ENCODE measurements at regions not wholly inside any gene's neighbourhood (a gene's known extent, or its start where the extent isn't known, plus 50 kb on each side); places are given as distances from the start of the nearest gene placed in this dataset.
"Not testable (repeated sequence)": the region's sequence is repeated elsewhere in the genome, so short reads cannot be mapped to it uniquely, and the experiment has no call there.

DNA sequence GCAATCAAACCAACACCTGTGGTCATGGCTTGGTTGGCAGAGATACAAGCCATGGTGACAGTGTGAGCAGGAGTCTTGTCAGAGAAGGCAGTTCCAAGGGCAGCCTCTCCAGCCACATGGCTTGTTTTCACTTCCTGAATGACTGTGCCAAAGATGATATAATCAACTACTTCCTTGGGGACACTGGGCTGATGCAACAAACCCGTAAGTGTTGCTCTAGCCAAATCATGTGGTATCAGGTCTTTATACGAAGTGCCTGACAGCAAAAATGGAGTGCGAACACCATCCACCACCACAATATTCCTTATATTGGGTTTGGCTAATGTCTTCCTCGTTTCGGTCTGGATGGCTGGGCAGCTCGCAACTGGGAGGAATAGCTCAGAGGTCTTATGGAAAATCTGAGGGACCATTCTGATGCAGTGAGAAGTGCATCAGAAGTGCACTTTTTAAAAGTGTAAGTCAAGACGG is 922.0 kb downstream of the NLGN4X start:
- Histone ChIP-seq H3K4me2 (ENCODE audit: low read length) (no peak overlapping the region), H3K27ac (no peak overlapping the region), H2AFZ (no peak overlapping the region), H3K9me3 (ENCODE audit: control insufficient read depth, low read length) (no peaks in the 10 kb centered on the region), H3K79me2 (no peaks in the 10 kb centered on the region), H3K9ac (no peak overlapping the region), H3K4me3 (ENCODE audit: low read depth, low read length) (no peak overlapping the region), H3K36me3 (ENCODE audit: control insufficient read depth, insufficient read depth, low read length) (no peaks in the 10 kb centered on the region), H3K4me1 (no peaks in the 10 kb centered on the region), H3K27me3 (ENCODE audit: control insufficient read depth, insufficient read depth, low read length) (no peaks in the 10 kb centered on the region)
- no peak for TF ChIP-seq CTCF (IDR thresholded peaks at IDR 0.05)

DNA sequence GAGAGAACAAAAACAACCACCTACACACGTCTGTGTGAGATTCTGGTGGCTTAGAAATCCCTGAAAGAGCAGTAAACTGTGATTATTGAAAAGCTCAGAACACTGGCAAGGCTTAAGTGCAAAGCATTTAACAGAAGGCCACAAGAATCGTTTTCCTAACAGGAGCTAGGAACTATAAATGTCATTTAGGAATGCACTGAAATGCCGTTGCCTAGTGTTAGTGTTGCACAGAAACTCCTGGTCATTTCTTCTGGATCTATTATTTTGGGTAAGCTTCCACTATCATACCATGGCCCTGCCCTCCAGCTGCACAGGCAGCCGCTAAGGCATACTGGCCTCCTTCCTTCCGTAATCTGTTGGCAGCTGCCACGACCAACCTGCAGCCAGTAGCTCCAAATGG is 923.2 kb downstream of the NLGN4X start:
- H3K79me2 ChIP-seq: no peaks in the 10 kb centered on the region
- no peak overlapping the region for H3K27ac ChIP-seq
- no peak overlapping the region for H3K9ac ChIP-seq
- H3K4me2 ChIP-seq (ENCODE audit: low read length): no peak overlapping the region
- TF ChIP-seq CTCF (IDR thresholded peaks at IDR 0.05): no peak
- no peaks in the 10 kb centered on the region for H3K36me3 ChIP-seq (ENCODE audit: control insufficient read depth, insufficient read depth, low read length)
- no peak overlapping the region for H3K4me3 ChIP-seq (ENCODE audit: low read depth, low read length)
- H2AFZ ChIP-seq: no peak overlapping the region
- H3K9me3 ChIP-seq (ENCODE audit: control insufficient read depth, low read length): no peaks in the 10 kb centered on the region
- H3K4me1 ChIP-seq: no peaks in the 10 kb centered on the region
- H3K27me3 ChIP-seq (ENCODE audit: control insufficient read depth, insufficient read depth, low read length): no peaks in the 10 kb centered on the region

DNA sequence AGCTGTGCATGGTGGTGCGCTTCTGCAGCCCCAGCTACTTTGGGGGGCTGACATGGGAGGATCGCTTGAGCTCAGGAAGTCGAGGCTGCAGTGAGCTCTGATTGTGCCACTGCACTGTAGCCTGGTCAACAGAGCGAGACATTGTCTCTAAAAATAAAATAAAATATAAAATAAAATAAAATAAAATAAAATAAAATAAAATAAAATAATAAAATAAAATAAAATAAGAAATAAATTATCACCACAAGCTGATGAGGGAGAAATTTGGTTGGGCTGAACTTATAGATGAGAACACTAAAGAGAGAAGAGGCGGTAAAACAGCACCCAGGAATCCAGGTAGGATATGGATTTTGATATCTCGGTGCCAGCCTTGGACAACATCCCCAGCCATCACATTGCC is 933.7 kb downstream of the NLGN4X start:
- H3K4me3 ChIP-seq (ENCODE audit: low read depth, low read length): no peak overlapping the region
- TF ChIP-seq CTCF (IDR thresholded peaks at IDR 0.05): no peak
- no peaks in the 10 kb centered on the region for H3K9me3 ChIP-seq (ENCODE audit: control insufficient read depth, low read length)
- H3K36me3 ChIP-seq (ENCODE audit: control insufficient read depth, insufficient read depth, low read length): no peaks in the 10 kb centered on the region
- H3K9ac ChIP-seq: no peak overlapping the region
- H2AFZ ChIP-seq: no peak overlapping the region
- no peaks in the 10 kb centered on the region for H3K4me1 ChIP-seq
- no peaks in the 10 kb centered on the region for H3K27me3 ChIP-seq (ENCODE audit: control insufficient read depth, insufficient read depth, low read length)
- H3K4me2 ChIP-seq (ENCODE audit: low read length): no peak overlapping the region
- H3K27ac ChIP-seq: no peak overlapping the region
- H3K79me2 ChIP-seq: no peaks in the 10 kb centered on the region

DNA sequence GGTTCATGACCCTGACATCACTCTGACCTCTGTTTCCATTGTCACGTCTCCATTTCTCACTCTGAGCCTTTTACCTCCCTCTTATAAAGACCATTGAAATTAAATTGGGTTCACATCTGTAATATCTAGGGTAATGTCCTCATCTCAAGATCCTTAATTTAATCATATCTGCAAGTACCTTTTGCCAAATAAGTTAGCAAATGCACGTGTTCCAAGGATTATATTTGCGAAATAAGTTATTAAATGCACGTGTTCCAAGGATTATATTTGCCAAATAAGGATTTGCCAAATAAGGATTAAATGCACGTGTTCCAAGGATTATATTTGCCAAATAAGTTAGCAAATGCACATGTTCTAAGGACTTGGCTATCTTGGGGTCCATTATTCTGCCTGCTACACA is 938.0 kb downstream of the NLGN4X start:
- H3K9me3 ChIP-seq (ENCODE audit: control insufficient read depth, low read length): no peaks in the 10 kb centered on the region
- no peak for TF ChIP-seq CTCF (IDR thresholded peaks at IDR 0.05)
- H3K4me2 ChIP-seq (ENCODE audit: low read length): no peak overlapping the region
- no peaks in the 10 kb centered on the region for H3K36me3 ChIP-seq (ENCODE audit: control insufficient read depth, insufficient read depth, low read length)
- no peaks in the 10 kb centered on the region for H3K27me3 ChIP-seq (ENCODE audit: control insufficient read depth, insufficient read depth, low read length)
- no peaks in the 10 kb centered on the region for H3K4me1 ChIP-seq
- H3K27ac ChIP-seq: no peak overlapping the region
- no peak overlapping the region for H3K9ac ChIP-seq
- no peak overlapping the region for H2AFZ ChIP-seq
- no peaks in the 10 kb centered on the region for H3K79me2 ChIP-seq
- H3K4me3 ChIP-seq (ENCODE audit: low read depth, low read length): no peak overlapping the region

DNA sequence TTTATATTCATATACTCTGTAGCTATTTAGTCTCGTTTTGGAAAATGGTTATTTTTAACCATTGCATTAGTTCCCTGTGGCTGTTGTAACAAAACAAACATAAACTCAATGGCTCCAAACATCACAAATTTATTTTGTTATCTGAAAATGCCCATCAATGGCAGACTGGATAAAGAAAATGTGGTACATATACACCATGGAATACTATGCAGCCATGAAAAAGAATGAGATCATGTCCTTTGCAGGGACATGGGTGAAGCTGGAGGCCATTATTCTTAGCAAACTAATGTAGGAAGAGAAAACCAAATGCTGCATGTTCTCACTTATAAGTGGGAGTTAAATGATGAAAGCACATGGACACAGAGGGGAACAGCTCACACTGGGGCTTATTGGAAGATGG is 938.7 kb downstream of the NLGN4X start:
- not testable (repeated sequence) for H3K9ac ChIP-seq; H2AFZ ChIP-seq; H3K4me3 ChIP-seq (ENCODE audit: low read depth, low read length); H3K79me2 ChIP-seq; H3K4me2 ChIP-seq (ENCODE audit: low read length); H3K4me1 ChIP-seq; H3K27ac ChIP-seq; H3K27me3 ChIP-seq (ENCODE audit: control insufficient read depth, insufficient read depth, low read length); H3K36me3 ChIP-seq (ENCODE audit: control insufficient read depth, insufficient read depth, low read length); H3K9me3 ChIP-seq (ENCODE audit: control insufficient read depth, low read length)

Measured in parathyroid adenoma (tissue), 2 donors.